ENCODE measurements at regions not wholly inside any gene's neighbourhood (a gene's known extent, or its start where the extent isn't known, plus 50 kb on each side); places are given as distances from the start of the nearest gene placed in this dataset.

DNA sequence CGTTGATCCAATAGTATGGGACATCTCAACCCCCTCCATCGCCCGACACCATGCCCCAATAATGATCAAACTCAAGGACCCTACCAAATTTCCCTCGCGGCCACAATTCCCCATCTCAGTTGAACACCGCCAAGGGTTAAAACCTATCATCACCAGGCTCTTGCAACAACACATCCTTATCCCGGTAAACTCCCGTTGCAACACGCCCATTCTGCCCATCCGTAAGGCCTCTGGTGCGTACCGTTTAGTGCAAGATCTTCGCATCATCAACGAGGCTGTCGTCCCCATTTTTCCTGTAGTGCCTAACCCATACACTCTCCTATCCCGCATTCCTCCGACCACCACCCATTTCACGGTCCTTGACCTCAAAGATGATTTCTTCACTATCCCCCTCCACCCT, 960.5 kb downstream of the RPA4 start:
- TF ChIP-seq, protein P1, sequence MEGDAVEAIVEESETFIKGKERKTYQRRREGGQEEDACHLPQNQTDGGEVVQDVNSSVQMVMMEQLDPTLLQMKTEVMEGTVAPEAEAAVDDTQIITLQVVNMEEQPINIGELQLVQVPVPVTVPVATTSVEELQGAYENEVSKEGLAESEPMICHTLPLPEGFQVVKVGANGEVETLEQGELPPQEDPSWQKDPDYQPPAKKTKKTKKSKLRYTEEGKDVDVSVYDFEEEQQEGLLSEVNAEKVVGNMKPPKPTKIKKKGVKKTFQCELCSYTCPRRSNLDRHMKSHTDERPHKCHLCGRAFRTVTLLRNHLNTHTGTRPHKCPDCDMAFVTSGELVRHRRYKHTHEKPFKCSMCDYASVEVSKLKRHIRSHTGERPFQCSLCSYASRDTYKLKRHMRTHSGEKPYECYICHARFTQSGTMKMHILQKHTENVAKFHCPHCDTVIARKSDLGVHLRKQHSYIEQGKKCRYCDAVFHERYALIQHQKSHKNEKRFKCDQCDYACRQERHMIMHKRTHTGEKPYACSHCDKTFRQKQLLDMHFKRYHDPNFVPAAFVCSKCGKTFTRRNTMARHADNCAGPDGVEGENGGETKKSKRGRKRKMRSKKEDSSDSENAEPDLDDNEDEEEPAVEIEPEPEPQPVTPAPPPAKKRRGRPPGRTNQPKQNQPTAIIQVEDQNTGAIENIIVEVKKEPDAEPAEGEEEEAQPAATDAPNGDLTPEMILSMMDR (IDR thresholded peaks at IDR 0.05 in 2 of 3, conservative IDR thresholded peaks at IDR 0.05 in 1 of 3; ENCODE audit: borderline replicate concordance in 1 of 3, insufficient read depth in 1 of 3, low read depth in 2 of 3, low read length in 2 of 3), result no peak
- TF ChIP-seq, protein P2, sequence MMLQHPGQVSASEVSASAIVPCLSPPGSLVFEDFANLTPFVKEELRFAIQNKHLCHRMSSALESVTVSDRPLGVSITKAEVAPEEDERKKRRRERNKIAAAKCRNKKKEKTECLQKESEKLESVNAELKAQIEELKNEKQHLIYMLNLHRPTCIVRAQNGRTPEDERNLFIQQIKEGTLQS (IDR thresholded peaks at IDR 0.05), result no peak
- TF ChIP-seq YY1 (IDR thresholded peaks at IDR 0.05; ENCODE audit: extremely low read depth, insufficient replicate concordance, low read depth, low read length), result no peak
- no peak for TF ChIP-seq ZNF274 (IDR thresholded peaks at IDR 0.05; ENCODE audit: low read depth, low read length)
- no peak for TF ChIP-seq POLR2A (IDR thresholded peaks at IDR 0.05; ENCODE audit: borderline replicate concordance, extremely low read depth, insufficient read depth, insufficient read length)
- TF ChIP-seq ZBTB33 (IDR thresholded peaks at IDR 0.05; ENCODE audit: extremely low read depth, insufficient replicate concordance, low read length), result no peak
- no peak for TF ChIP-seq SIN3A (IDR thresholded peaks at IDR 0.05; ENCODE audit: low read depth)
- TF ChIP-seq SP1 (IDR thresholded peaks at IDR 0.05; ENCODE audit: low read depth), result no peak
- no peak for TF ChIP-seq EZH2 (IDR thresholded peaks at IDR 0.05)
- TF ChIP-seq POLR2AphosphoS5 (IDR thresholded peaks at IDR 0.05; ENCODE audit: low read depth, low read length), result no peak
- no peak for TF ChIP-seq JUND (IDR thresholded peaks at IDR 0.05)

Data from HCT116 (cell line).